Retina (tissue), 1 donor: ENCODE measurements at regions not wholly inside any gene's neighbourhood (a gene's known extent, or its start where the extent isn't known, plus 50 kb on each side); places are given as distances from the start of the nearest gene placed in this dataset.

ENCODE experiments used
- DNase-seq: peaks from one replicate; pipeline ENCODE4 v3.0.0-alpha.2; 2016

- DNase-seq = no peak
Measured at GRCh38 chr2:12661489-12661888, 55.2 kb upstream of the TRIB2 start.

GRCh38 chr2:12663306-12664037 lies 53.3 kb upstream of the TRIB2 start:
- DNase-seq = no peak

GRCh38 chr2:12665334-12665733 lies 51.4 kb upstream of the TRIB2 start:
- no peak for DNase-seq

DNA sequence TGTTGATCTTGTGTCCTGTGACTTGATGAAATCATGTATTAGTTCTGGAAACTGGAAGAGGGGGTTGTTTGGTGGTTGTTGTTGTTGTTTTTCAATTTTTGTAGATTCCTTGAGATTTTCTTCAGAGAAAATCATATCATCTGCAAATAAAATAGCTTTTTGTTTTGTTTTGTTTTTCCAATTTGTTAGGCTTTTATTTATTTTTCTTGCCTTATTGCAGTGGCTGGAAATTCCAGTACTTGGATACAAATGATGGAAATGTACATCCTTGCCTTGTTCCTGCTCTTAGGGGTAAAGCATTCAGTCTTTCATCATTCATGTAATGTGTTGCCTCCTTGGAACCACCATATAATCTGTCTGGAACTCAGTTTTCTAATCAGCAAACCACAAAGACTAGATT lies 50.3 kb upstream of the TRIB2 start:
- DNase-seq = no peak
